ENCODE measurements at regions not wholly inside any gene's neighbourhood (a gene's known extent, or its start where the extent isn't known, plus 50 kb on each side); places are given as distances from the start of the nearest gene placed in this dataset.

- TF ChIP-seq CTCF (IDR thresholded peaks at IDR 0.05) (no peak), JUN (IDR thresholded peaks at IDR 0.05) (no peak)
- TF ChIP-seq, protein P1, sequence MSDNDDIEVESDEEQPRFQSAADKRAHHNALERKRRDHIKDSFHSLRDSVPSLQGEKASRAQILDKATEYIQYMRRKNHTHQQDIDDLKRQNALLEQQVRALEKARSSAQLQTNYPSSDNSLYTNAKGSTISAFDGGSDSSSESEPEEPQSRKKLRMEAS (IDR thresholded peaks at IDR 0.05) = no peak
These were observed 205.0 kb upstream of the MME start for GRCh38 chr3:154875142-154875541.

All from A549 (cell line).